Body of pancreas (tissue), 4 donors: ENCODE measurements at regions not wholly inside any gene's neighbourhood (a gene's known extent, or its start where the extent isn't known, plus 50 kb on each side); places are given as distances from the start of the nearest gene placed in this dataset.
"Not testable (repeated sequence)": the region's sequence is repeated elsewhere in the genome, so short reads cannot be mapped to it uniquely, and the experiment has no call there.

Source experiments
- ATAC-seq: fragments of 150-250 bp; one replicate; pipeline ENCODE4 v1.9.1; 2016
- DNase-seq, 4 donors: peaks; one replicate each; pipeline ENCODE4 v3.0.0-alpha.2; 2019
- H3K27ac ChIP-seq, 4 donors: fragments of 200-600 bp; sonication (generic); 1 replicate in 3 of 4; 2 replicates in 1 of 4; pipeline versions ENCODE4 v1.5.1 to v1.6.1; 2016 to 2019; ENCODE audit warnings: mild to moderate bottlenecking in 1 of 4, mixed read lengths in 1 of 4, moderate library complexity in 1 of 4
- H3K27me3 ChIP-seq, 2 donors: fragments of 200-600 bp; sonication (generic); one replicate each; pipeline ENCODE4 v1.6.0; 2016; ENCODE audit warnings: mild to moderate bottlenecking in 1 of 2
- H3K36me3 ChIP-seq, 2 donors: fragments of 200-600 bp; sonication (generic); replicated peaks in 1 of 2; 2 replicates each; pipeline ENCODE4 v1.5.1; 2016; ENCODE audit warnings: low read depth in 2 of 2; ENCODE audit not compliant: insufficient read depth in 1 of 2
- H3K4me1 ChIP-seq: fragments of 200-600 bp; sonication (generic); one replicate; pipeline ENCODE4 v1.6.0; 2016
- H3K4me3 ChIP-seq, 2 donors: fragments of 200-600 bp; sonication (generic); 1 replicate in 1 of 2; 2 replicates in 1 of 2; pipeline ENCODE4 v1.5.1; 2016 to 2019
- H3K9me3 ChIP-seq, 3 donors: fragments of 200-600 bp; sonication (generic); 1 replicate in 2 of 3; 2 replicates in 1 of 3; pipeline ENCODE4 v1.5.1; 2016
- POLR2A ChIP-seq, 3 donors: fragments of 450-650 bp; IDR thresholded peaks; one replicate each; pipeline ENCODE4 v1.6.1; 2016; ENCODE audit warnings: antibody characterized with exemption in 3 of 3, mild to moderate bottlenecking in 2 of 3
- WGBS, 2 donors: methylation state at CpG; one replicate each; pipeline ENCODE4 v1.1.5; 2017; 5-methylcytosine and 5-hydroxymethylcytosine counted together
- intact Hi-C: fragments of 100-400 bp; cut with DNase I; formaldehyde crosslinking; loops from one replicate; pipeline ENCODE4 v1.15.1; 2023
- TF ChIP-seq, protein P1 (sequence below), 7 experiments: fragments of 450-650 bp in 4 of 7; fragments of 200-600 bp in 3 of 7; sonication (generic) in 3 of 7; IDR thresholded peaks; one replicate each; pipeline ENCODE4 v1.5.1; 2016 to 2019; ENCODE audit warnings: antibody characterized with exemption in 7 of 7

GRCh38 chr14:85075694-85076476 lies 454.1 kb upstream of the FLRT2 start:
- TF ChIP-seq POLR2A (IDR thresholded peaks at IDR 0.05) = no peak
- TF ChIP-seq, protein P1, sequence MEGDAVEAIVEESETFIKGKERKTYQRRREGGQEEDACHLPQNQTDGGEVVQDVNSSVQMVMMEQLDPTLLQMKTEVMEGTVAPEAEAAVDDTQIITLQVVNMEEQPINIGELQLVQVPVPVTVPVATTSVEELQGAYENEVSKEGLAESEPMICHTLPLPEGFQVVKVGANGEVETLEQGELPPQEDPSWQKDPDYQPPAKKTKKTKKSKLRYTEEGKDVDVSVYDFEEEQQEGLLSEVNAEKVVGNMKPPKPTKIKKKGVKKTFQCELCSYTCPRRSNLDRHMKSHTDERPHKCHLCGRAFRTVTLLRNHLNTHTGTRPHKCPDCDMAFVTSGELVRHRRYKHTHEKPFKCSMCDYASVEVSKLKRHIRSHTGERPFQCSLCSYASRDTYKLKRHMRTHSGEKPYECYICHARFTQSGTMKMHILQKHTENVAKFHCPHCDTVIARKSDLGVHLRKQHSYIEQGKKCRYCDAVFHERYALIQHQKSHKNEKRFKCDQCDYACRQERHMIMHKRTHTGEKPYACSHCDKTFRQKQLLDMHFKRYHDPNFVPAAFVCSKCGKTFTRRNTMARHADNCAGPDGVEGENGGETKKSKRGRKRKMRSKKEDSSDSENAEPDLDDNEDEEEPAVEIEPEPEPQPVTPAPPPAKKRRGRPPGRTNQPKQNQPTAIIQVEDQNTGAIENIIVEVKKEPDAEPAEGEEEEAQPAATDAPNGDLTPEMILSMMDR (IDR thresholded peaks at IDR 0.05) = no peak
- H3K9me3 ChIP-seq = no peaks in the 10 kb centered on the region
- intact Hi-C loops = no loop called here

GRCh38 chr14:85077716-85078115 lies 452.2 kb upstream of the FLRT2 start:
- H3K9me3 ChIP-seq, intact Hi-C loops, ATAC-seq, DNase-seq, H3K27me3 ChIP-seq, H3K4me3 ChIP-seq, H3K4me1 ChIP-seq, H3K27ac ChIP-seq, H3K36me3 ChIP-seq: not testable (repeated sequence)

More at GRCh38 chr14:85075694-85076476, 454.1 kb upstream of the FLRT2 start:
- WGBS, 2 donors = 97 to 98% methylated on average over 1 of the region's 1 CpG
- Histone ChIP-seq H3K36me3 (no peaks in the 10 kb centered on the region), H3K4me1 (no peaks in the 10 kb centered on the region), H3K27me3 (no peaks in the 10 kb centered on the region), H3K4me3 (no peak overlapping the region), H3K27ac (no peak overlapping the region)
- ATAC-seq = no peak
- no peak for DNase-seq

GRCh38 chr14:85079842-85080730 lies 449.9 kb upstream of the FLRT2 start:
- ATAC-seq (no peak), DNase-seq (peak in 3 of 4 donors; percentile 12 to 14 (median 13))
- 28 to 32% methylated on average over 6 of the region's 6 CpGs for WGBS, 2 donors
- Histone ChIP-seq H3K4me3 (no peak overlapping the region), H3K27ac (no peak overlapping the region), H3K27me3 (no peaks in the 10 kb centered on the region), H3K36me3 (no peaks in the 10 kb centered on the region), H3K4me1 (no peaks in the 10 kb centered on the region), H3K9me3 (no peaks in the 10 kb centered on the region)
- intact Hi-C loops = no loop called here
- no peak for TF ChIP-seq POLR2A (IDR thresholded peaks at IDR 0.05)
- TF ChIP-seq, protein P1 (IDR thresholded peaks at IDR 0.05) = no peak

DNA sequence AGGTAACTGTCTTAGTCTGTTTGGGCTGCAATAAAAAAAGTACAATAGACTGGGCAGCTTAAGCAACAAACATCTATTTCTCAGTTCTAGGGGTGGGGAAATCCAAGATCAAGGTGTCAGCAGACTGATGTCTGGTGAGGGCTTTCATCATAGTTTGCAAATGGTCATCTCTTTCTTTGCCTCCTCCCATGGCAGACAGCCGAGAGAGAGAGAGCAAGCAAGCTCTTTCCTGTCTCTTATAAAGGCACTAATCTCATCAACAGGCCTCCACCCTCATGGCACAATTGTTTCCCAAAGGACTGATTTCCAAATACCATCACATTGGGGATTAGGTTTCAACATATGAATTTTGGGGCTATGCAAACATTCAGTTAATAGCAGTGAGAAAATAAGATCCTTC lies 445.6 kb upstream of the FLRT2 start:
- no peak overlapping the region for H3K4me3 ChIP-seq
- no peaks in the 10 kb centered on the region for H3K9me3 ChIP-seq
- no peaks in the 10 kb centered on the region for H3K36me3 ChIP-seq
- no peak for TF ChIP-seq POLR2A (IDR thresholded peaks at IDR 0.05)
- TF ChIP-seq, protein P1 (IDR thresholded peaks at IDR 0.05) = no peak
- WGBS, 2 donors = 94% methylated on average over 1 of the region's 1 CpG
- intact Hi-C loops = no loop called here
- H3K4me1 ChIP-seq = no peaks in the 10 kb centered on the region
- ATAC-seq (no peak), DNase-seq (no peak)
- no peak overlapping the region for H3K27ac ChIP-seq
- no peaks in the 10 kb centered on the region for H3K27me3 ChIP-seq

DNA sequence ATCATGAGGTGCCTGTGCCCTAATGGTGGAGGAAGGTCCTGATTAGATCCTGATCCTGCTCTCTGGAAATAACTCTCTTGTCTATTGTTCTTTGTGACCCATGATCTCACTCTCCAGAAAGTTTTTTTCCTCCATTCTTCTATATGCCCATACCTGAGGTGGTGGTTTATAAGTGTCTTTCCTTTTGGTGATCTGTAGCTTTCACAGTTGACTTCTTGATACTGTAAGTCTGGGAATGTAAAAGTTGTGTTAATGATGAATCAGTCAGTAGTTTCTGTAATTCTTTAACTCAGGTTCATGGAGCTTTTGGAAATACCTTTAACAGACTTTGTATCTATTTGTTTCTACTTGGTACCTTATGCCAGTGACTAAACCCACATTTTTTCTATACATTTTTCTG lies 444.0 kb upstream of the FLRT2 start:
- H3K36me3 ChIP-seq = no peaks in the 10 kb centered on the region
- no peak overlapping the region for H3K4me3 ChIP-seq
- H3K4me1 ChIP-seq = no peaks in the 10 kb centered on the region
- no peaks in the 10 kb centered on the region for H3K27me3 ChIP-seq
- intact Hi-C loops = no loop called here
- ATAC-seq (no peak), DNase-seq (no peak)
- TF ChIP-seq, protein P1 (IDR thresholded peaks at IDR 0.05) = no peak
- no peak for TF ChIP-seq POLR2A (IDR thresholded peaks at IDR 0.05)
- no peak overlapping the region for H3K27ac ChIP-seq
- no peaks in the 10 kb centered on the region for H3K9me3 ChIP-seq
